Daoy (cell line): ENCODE measurements at regions not wholly inside any gene's neighbourhood (a gene's known extent, or its start where the extent isn't known, plus 50 kb on each side); places are given as distances from the start of the nearest gene placed in this dataset.
"Not testable (repeated sequence)": the region's sequence is repeated elsewhere in the genome, so short reads cannot be mapped to it uniquely, and the experiment has no call there.

ENCODE experiments used
- DNase-seq: peaks from one replicate; pipeline ENCODE4 v3.0.0-alpha.2; 2015; ENCODE audit warnings: low read depth

- no peak for DNase-seq
Observed at GRCh38 chr3:59256230-59256629, 206.4 kb upstream of the CFAP20DC start.

- no peak for DNase-seq
Observed at GRCh38 chr3:59254976-59255375, 205.2 kb upstream of the CFAP20DC start.

- DNase-seq = no peak
Observed at GRCh38 chr3:59254433-59254832, 204.6 kb upstream of the CFAP20DC start.

- no peak for DNase-seq
Observed at GRCh38 chr3:59253523-59253922, 203.7 kb upstream of the CFAP20DC start.

GRCh38 chr3:59251869-59252268 lies 202.0 kb upstream of the CFAP20DC start:
- DNase-seq = no peak

- no peak for DNase-seq
Observed at GRCh38 chr3:59250600-59250999, 200.8 kb upstream of the CFAP20DC start.

GRCh38 chr3:59249698-59250361 lies 200.0 kb upstream of the CFAP20DC start:
- DNase-seq = no peak

- no peak for DNase-seq
Observed at GRCh38 chr3:59249004-59249403, 199.2 kb upstream of the CFAP20DC start.

- DNase-seq = peak; percentile 10
Observed at GRCh38 chr3:59247402-59247841, 197.6 kb upstream of the CFAP20DC start.

GRCh38 chr3:59246719-59247401 lies 197.0 kb upstream of the CFAP20DC start:
- DNase-seq = no peak

- peak; percentile 55 for DNase-seq
Observed at GRCh38 chr3:59245859-59246501, 196.2 kb upstream of the CFAP20DC start.

GRCh38 chr3:59245300-59245858 lies 195.6 kb upstream of the CFAP20DC start:
- peak; percentile 8 for DNase-seq

- DNase-seq = no peak
Observed at GRCh38 chr3:59244343-59244742, 194.5 kb upstream of the CFAP20DC start.

- no peak for DNase-seq
Observed at GRCh38 chr3:59243476-59243875, 193.7 kb upstream of the CFAP20DC start.

- DNase-seq = no peak
Observed at GRCh38 chr3:59240666-59241255, 190.9 kb upstream of the CFAP20DC start.

- DNase-seq = peak; percentile 4
Observed at GRCh38 chr3:59237121-59237520, 187.3 kb upstream of the CFAP20DC start.

GRCh38 chr3:59235634-59236012 lies 185.8 kb upstream of the CFAP20DC start:
- DNase-seq = no peak

GRCh38 chr3:59234884-59235633 lies 185.2 kb upstream of the CFAP20DC start:
- no peak for DNase-seq

GRCh38 chr3:59230379-59230778 lies 180.6 kb upstream of the CFAP20DC start:
- not testable (repeated sequence) for DNase-seq

GRCh38 chr3:59213860-59214259 lies 164.0 kb upstream of the CFAP20DC start:
- no peak for DNase-seq

- DNase-seq = no peak
Observed at GRCh38 chr3:59212128-59212779, 162.4 kb upstream of the CFAP20DC start.
